ENCODE measurements at regions not wholly inside any gene's neighbourhood (a gene's known extent, or its start where the extent isn't known, plus 50 kb on each side); places are given as distances from the start of the nearest gene placed in this dataset. TPM values are rescaled to one million over a fixed set of nuclear protein-coding genes. Genes with fewer than 3 reads are reported as not detected.

DNA sequence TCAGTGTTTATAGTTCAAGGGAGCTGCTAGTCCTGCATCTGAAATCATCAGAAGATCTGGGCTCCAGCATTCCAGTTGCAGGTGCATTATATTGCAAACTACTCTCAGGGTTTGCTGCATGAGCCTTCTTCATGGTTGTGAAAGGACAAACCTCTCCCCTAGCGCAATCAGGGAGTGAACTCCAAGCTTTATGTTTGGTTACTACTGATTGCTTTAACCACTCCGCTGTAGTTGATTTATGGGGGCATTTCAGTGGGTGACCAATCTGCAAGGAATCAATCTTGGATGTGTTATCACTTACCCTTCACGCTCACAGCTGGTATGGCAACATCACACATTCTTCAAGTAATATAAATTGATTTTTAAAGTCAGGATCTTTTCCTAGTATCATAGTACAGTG is 552.1 kb downstream of the SPOCK3 start (continued):
- TF ChIP-seq, protein P1, sequence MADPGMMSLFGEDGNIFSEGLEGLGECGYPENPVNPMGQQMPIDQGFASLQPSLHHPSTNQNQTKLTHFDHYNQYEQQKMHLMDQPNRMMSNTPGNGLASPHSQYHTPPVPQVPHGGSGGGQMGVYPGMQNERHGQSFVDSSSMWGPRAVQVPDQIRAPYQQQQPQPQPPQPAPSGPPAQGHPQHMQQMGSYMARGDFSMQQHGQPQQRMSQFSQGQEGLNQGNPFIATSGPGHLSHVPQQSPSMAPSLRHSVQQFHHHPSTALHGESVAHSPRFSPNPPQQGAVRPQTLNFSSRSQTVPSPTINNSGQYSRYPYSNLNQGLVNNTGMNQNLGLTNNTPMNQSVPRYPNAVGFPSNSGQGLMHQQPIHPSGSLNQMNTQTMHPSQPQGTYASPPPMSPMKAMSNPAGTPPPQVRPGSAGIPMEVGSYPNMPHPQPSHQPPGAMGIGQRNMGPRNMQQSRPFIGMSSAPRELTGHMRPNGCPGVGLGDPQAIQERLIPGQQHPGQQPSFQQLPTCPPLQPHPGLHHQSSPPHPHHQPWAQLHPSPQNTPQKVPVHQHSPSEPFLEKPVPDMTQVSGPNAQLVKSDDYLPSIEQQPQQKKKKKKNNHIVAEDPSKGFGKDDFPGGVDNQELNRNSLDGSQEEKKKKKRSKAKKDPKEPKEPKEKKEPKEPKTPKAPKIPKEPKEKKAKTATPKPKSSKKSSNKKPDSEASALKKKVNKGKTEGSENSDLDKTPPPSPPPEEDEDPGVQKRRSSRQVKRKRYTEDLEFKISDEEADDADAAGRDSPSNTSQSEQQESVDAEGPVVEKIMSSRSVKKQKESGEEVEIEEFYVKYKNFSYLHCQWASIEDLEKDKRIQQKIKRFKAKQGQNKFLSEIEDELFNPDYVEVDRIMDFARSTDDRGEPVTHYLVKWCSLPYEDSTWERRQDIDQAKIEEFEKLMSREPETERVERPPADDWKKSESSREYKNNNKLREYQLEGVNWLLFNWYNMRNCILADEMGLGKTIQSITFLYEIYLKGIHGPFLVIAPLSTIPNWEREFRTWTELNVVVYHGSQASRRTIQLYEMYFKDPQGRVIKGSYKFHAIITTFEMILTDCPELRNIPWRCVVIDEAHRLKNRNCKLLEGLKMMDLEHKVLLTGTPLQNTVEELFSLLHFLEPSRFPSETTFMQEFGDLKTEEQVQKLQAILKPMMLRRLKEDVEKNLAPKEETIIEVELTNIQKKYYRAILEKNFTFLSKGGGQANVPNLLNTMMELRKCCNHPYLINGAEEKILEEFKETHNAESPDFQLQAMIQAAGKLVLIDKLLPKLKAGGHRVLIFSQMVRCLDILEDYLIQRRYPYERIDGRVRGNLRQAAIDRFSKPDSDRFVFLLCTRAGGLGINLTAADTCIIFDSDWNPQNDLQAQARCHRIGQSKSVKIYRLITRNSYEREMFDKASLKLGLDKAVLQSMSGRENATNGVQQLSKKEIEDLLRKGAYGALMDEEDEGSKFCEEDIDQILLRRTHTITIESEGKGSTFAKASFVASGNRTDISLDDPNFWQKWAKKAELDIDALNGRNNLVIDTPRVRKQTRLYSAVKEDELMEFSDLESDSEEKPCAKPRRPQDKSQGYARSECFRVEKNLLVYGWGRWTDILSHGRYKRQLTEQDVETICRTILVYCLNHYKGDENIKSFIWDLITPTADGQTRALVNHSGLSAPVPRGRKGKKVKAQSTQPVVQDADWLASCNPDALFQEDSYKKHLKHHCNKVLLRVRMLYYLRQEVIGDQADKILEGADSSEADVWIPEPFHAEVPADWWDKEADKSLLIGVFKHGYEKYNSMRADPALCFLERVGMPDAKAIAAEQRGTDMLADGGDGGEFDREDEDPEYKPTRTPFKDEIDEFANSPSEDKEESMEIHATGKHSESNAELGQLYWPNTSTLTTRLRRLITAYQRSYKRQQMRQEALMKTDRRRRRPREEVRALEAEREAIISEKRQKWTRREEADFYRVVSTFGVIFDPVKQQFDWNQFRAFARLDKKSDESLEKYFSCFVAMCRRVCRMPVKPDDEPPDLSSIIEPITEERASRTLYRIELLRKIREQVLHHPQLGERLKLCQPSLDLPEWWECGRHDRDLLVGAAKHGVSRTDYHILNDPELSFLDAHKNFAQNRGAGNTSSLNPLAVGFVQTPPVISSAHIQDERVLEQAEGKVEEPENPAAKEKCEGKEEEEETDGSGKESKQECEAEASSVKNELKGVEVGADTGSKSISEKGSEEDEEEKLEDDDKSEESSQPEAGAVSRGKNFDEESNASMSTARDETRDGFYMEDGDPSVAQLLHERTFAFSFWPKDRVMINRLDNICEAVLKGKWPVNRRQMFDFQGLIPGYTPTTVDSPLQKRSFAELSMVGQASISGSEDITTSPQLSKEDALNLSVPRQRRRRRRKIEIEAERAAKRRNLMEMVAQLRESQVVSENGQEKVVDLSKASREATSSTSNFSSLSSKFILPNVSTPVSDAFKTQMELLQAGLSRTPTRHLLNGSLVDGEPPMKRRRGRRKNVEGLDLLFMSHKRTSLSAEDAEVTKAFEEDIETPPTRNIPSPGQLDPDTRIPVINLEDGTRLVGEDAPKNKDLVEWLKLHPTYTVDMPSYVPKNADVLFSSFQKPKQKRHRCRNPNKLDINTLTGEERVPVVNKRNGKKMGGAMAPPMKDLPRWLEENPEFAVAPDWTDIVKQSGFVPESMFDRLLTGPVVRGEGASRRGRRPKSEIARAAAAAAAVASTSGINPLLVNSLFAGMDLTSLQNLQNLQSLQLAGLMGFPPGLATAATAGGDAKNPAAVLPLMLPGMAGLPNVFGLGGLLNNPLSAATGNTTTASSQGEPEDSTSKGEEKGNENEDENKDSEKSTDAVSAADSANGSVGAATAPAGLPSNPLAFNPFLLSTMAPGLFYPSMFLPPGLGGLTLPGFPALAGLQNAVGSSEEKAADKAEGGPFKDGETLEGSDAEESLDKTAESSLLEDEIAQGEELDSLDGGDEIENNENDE (IDR thresholded peaks at IDR 0.05; ENCODE audit: insufficient replicate concordance, low read length), result no peak

Small RNA genes lying in the stretch of these regions (small RNA-seq; reads per million reads assigned to genes)
- not detected for gene RF00019 (ENCODE audit: insufficient read depth)
